AG04449 (cell line): ENCODE measurements at regions not wholly inside any gene's neighbourhood (a gene's known extent, or its start where the extent isn't known, plus 50 kb on each side); places are given as distances from the start of the nearest gene placed in this dataset.

Experiments used
- CTCF ChIA-PET: fragments of 350-600 bp; formaldehyde crosslinking; extraction: SDS; loops from one replicate; lab custom pipeline; 2021; ENCODE audit warnings: antibody characterized with exemption; lab: Yijun Ruan, JAX
- POLR2A ChIA-PET: fragments of 400-600, 350-600 bp; formaldehyde crosslinking; extraction: SDS; loops from one replicate; lab custom pipeline; 2020; ENCODE audit warnings: antibody characterized with exemption, inconsistent platforms; lab: Yijun Ruan, JAX
- DNase-seq: peaks from one replicate; pipeline ENCODE4 v3.0.0-alpha.2; 2010; ENCODE audit warnings: low read depth, low spot score
- H3K4me3 ChIP-seq: 2 replicates; pipeline ENCODE4 v1.5.1; 2011; ENCODE audit warnings: low read depth, mild to moderate bottlenecking, control low read depth, low read length
- CTCF ChIP-seq: IDR thresholded peaks from one replicate; pipeline ENCODE4 v1.5.1; 2011; ENCODE audit warnings: mild to moderate bottlenecking, moderate library complexity, low read length, control low read depth, inconsistent platforms; ENCODE audit not compliant: insufficient read depth; ENCODE audit errors: missing control alignments

- TF ChIP-seq CTCF = no peak
- no peak overlapping the region for H3K4me3 ChIP-seq
- CTCF ChIA-PET = no interaction called here
- no peak for DNase-seq
- POLR2A ChIA-PET = no interaction called here
These were observed 196.5 kb downstream of the KLF13 start for GRCh38 chr15:31523027-31523654.

GRCh38 chr15:31523655-31524049, 197.0 kb downstream of the KLF13 start:
- no peak for TF ChIP-seq CTCF
- ChIA-PET CTCF (no interaction called here), POLR2A (no interaction called here)

GRCh38 chr15:31525185-31525695, 198.6 kb downstream of the KLF13 start:
- TF ChIP-seq CTCF = no peak
- no peak overlapping the region for H3K4me3 ChIP-seq
- POLR2A ChIA-PET = no interaction called here
- DNase-seq = no peak
- CTCF ChIA-PET = no interaction called here

More at GRCh38 chr15:31523655-31524049, 197.0 kb downstream of the KLF13 start:
- H3K4me3 ChIP-seq = no peak overlapping the region
- DNase-seq = no peak

- POLR2A ChIA-PET = no interaction called here
These were observed 199.5 kb downstream of the KLF13 start for GRCh38 chr15:31525988-31526665.

GRCh38 chr15:31526916-31527690, 200.5 kb downstream of the KLF13 start:
- no peak for DNase-seq
- no peak for TF ChIP-seq CTCF
- POLR2A ChIA-PET = no interaction called here
- CTCF ChIA-PET = no interaction called here
- no peak overlapping the region for H3K4me3 ChIP-seq

More at GRCh38 chr15:31525988-31526665, 199.5 kb downstream of the KLF13 start:
- no peak overlapping the region for H3K4me3 ChIP-seq
- no peak for DNase-seq
- no peak for TF ChIP-seq CTCF
- CTCF ChIA-PET = no interaction called here

- no peak overlapping the region for H3K4me3 ChIP-seq
- ChIA-PET CTCF (no interaction called here), POLR2A (no interaction called here)
- no peak for DNase-seq
- no peak for TF ChIP-seq CTCF
These were observed 202.2 kb downstream of the KLF13 start for GRCh38 chr15:31528846-31529245.
